GM12872 (cell line): ENCODE measurements at regions not wholly inside any gene's neighbourhood (a gene's known extent, or its start where the extent isn't known, plus 50 kb on each side); places are given as distances from the start of the nearest gene placed in this dataset.

Source experiments
- CTCF ChIP-seq: IDR thresholded peaks from 3 replicates; pipeline ENCODE4 v1.5.1; 2011; ENCODE audit warnings: low read depth, mild to moderate bottlenecking, low read length, moderate library complexity; ENCODE audit not compliant: insufficient read depth

GRCh38 chr12:60535363-60535762 lies 939.5 kb downstream of the SLC16A7 start:
- TF ChIP-seq CTCF, result no peak

GRCh38 chr12:60539592-60539991 lies 943.8 kb downstream of the SLC16A7 start:
- TF ChIP-seq CTCF, result no peak

- TF ChIP-seq CTCF, result no peak
These were observed 973.1 kb downstream of the SLC16A7 start for GRCh38 chr12:60568914-60569313.

- no peak for TF ChIP-seq CTCF
These were observed 981.8 kb downstream of the SLC16A7 start for GRCh38 chr12:60577607-60578006.

- no peak for TF ChIP-seq CTCF
These were observed 998.3 kb downstream of the SLC16A7 start for GRCh38 chr12:60594035-60594711.

- TF ChIP-seq CTCF, result no peak
These were observed 1006.8 kb downstream of the SLC16A7 start for GRCh38 chr12:60602601-60603000.

- TF ChIP-seq CTCF, result no peak
These were observed 1020.6 kb downstream of the SLC16A7 start for GRCh38 chr12:60616400-60616799.
